Ovary (tissue), 3 donors: ENCODE measurements at regions not wholly inside any gene's neighbourhood (a gene's known extent, or its start where the extent isn't known, plus 50 kb on each side); places are given as distances from the start of the nearest gene placed in this dataset.

Source experiments
- CTCF ChIP-seq, 3 donors: fragments of 450-650 bp in 2 of 3; fragments of 200-600 bp in 1 of 3; IDR thresholded peaks; one replicate each; pipeline versions ENCODE4 v1.5.1 to v1.8.0; 2016 to 2022; ENCODE audit warnings: antibody characterized with exemption in 3 of 3, mild to moderate bottlenecking in 1 of 3
- POLR2A ChIP-seq: fragments of 450-650 bp; IDR thresholded peaks from one replicate; pipeline ENCODE4 v1.6.1; 2017; ENCODE audit warnings: antibody characterized with exemption, mild to moderate bottlenecking, moderate library complexity
- donor health status: DM: no; HTN: no; CAD: no.

DNA sequence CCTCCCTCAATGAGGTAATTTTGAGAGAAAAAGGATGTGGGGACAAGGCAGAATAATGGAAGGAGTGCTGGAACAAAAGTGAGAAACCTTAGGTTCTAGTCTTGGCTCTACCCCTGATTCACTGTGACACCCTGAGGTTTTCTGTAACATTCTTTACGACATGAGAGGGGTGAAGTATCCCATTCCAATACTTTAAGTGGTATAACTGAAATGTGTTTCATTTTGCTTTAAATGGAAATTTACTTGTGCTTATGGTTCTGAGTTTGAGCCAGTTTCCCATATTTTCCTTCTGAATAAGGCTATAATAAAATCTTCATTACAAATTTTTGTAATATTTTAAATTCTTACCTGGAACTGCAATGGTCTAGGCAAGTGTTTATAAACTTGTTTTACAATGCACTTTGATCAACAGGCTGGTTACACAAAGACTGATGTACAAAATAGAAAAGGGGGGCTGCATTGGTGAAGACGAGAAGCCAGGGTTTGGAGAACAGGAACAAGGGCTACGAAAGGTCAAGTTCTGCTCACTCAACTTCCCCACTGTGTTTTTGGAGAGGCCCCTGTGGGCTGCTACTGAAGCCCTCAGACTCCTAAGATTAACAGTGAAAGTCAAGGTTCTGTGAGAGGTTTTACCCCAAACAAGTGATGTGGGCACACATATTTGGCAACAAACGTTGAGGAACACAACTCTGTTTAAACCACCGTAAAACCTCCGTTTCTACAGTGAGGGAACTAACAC lies 171.9 kb upstream of the ELL2 start:
- TF ChIP-seq CTCF (IDR thresholded peaks at IDR 0.05) = no peak
- TF ChIP-seq POLR2A = no peak
